DND-41 (cell line): ENCODE measurements at regions not wholly inside any gene's neighbourhood (a gene's known extent, or its start where the extent isn't known, plus 50 kb on each side); places are given as distances from the start of the nearest gene placed in this dataset.

ENCODE experiments used
- ATAC-seq: fragments of 200-7000 bp; cut with Tn5 transposase; 3 replicates; pipeline ENCODE4 v1.9.1; 2021; ENCODE audit warnings: low read depth; ENCODE audit not compliant: insufficient read depth
- DNase-seq: peaks from one replicate; pipeline ENCODE4 v3.0.0-alpha.2; 2020
- H2AFZ ChIP-seq: 2 replicates; pipeline ENCODE4 v1.6.0; 2012; ENCODE audit warnings: low read depth, low read length
- H3K27ac ChIP-seq: 2 replicates; pipeline ENCODE4 v1.5.1; 2012; ENCODE audit warnings: low read length, inconsistent platforms
- H3K27me3 ChIP-seq: fragments of 200-600 bp; sonication (generic); 2 replicates; pipeline ENCODE4 v1.6.0; 2012; ENCODE audit warnings: low read length, mild to moderate bottlenecking, inconsistent platforms; ENCODE audit not compliant: insufficient read depth, poor library complexity
- H3K36me3 ChIP-seq: 2 replicates; pipeline ENCODE4 v1.5.1; 2012; ENCODE audit warnings: low read length, inconsistent platforms; ENCODE audit not compliant: insufficient read depth
- H3K4me1 ChIP-seq: 2 replicates; pipeline ENCODE4 v1.5.1; 2012; ENCODE audit warnings: mild to moderate bottlenecking, low read length; ENCODE audit not compliant: insufficient read depth
- H3K4me2 ChIP-seq: 2 replicates; pipeline ENCODE4 v1.6.0; 2012; ENCODE audit warnings: mild to moderate bottlenecking, moderate library complexity, low read length, inconsistent platforms; ENCODE audit not compliant: insufficient read depth
- H3K4me3 ChIP-seq, 2 experiments: fragments of 200-600 bp in 1 of 2; shearing (Covaris generic) in 1 of 2; 2 replicates each; pipeline ENCODE4 v1.5.1; 2012 to 2016; ENCODE audit warnings: inconsistent platforms in 2 of 2, low read length in 2 of 2, mild to moderate bottlenecking in 2 of 2, low read depth in 1 of 2, moderate library complexity in 1 of 2
- H3K79me2 ChIP-seq: 2 replicates; pipeline ENCODE4 v1.6.0; 2012; ENCODE audit warnings: low read length, inconsistent platforms; ENCODE audit not compliant: insufficient read depth
- H3K9ac ChIP-seq: 2 replicates; pipeline ENCODE4 v1.6.0; 2012; ENCODE audit warnings: low read depth, mild to moderate bottlenecking, inconsistent platforms, low read length, moderate library complexity
- H3K9me3 ChIP-seq: 2 replicates; pipeline ENCODE4 v1.5.1; 2012; ENCODE audit warnings: low read length, moderate library complexity, mild to moderate bottlenecking, inconsistent platforms; ENCODE audit not compliant: insufficient read depth, severe bottlenecking
- H4K20me1 ChIP-seq: 2 replicates; pipeline ENCODE4 v1.6.0; 2012; ENCODE audit warnings: low read length; ENCODE audit not compliant: insufficient read depth
- CTCF ChIP-seq: IDR thresholded peaks from 2 replicates; pipeline ENCODE4 v1.5.1; 2012; ENCODE audit warnings: borderline replicate concordance, low read length, moderate library complexity, mild to moderate bottlenecking; ENCODE audit not compliant: poor library complexity, severe bottlenecking; ENCODE audit errors: extremely low read depth
- EZH2 ChIP-seq: IDR thresholded peaks from 3 replicates; pipeline ENCODE4 v1.6.1; 2012; ENCODE audit warnings: borderline replicate concordance, low read depth, mild to moderate bottlenecking, moderate library complexity, low read length, inconsistent platforms; ENCODE audit not compliant: severe bottlenecking

- DNase-seq (no peak), ATAC-seq (no peak)
- no peaks in the 10 kb centered on the region for H3K79me2 ChIP-seq
- no peaks in the 10 kb centered on the region for H3K9me3 ChIP-seq
- no peak overlapping the region for H3K4me3 ChIP-seq
- no peaks in the 10 kb centered on the region for H3K27me3 ChIP-seq
- no peak overlapping the region for H3K4me2 ChIP-seq
- no peak overlapping the region for H2AFZ ChIP-seq
- no peaks in the 10 kb centered on the region for H3K4me1 ChIP-seq
- H3K27ac ChIP-seq, result no peak overlapping the region
- H3K36me3 ChIP-seq, result no peaks in the 10 kb centered on the region
- H4K20me1 ChIP-seq, result no peaks in the 10 kb centered on the region
- no peak overlapping the region for H3K9ac ChIP-seq
- TF ChIP-seq CTCF (no peak), EZH2 (no peak)
These were observed 195.1 kb upstream of the LRP1B start for GRCh38 chr2:142325870-142326269.

- Histone ChIP-seq H3K79me2 (no peaks in the 10 kb centered on the region), H3K4me2 (no peak overlapping the region), H2AFZ (no peak overlapping the region), H4K20me1 (no peaks in the 10 kb centered on the region), H3K4me1 (no peaks in the 10 kb centered on the region), H3K27ac (no peak overlapping the region), H3K4me3 (no peak overlapping the region), H3K27me3 (no peaks in the 10 kb centered on the region), H3K9ac (no peak overlapping the region), H3K36me3 (no peaks in the 10 kb centered on the region), H3K9me3 (no peaks in the 10 kb centered on the region)
- no peak for TF ChIP-seq EZH2
- TF ChIP-seq CTCF, result no peak
- no peak for ATAC-seq
- no peak for DNase-seq
These were observed 192.4 kb upstream of the LRP1B start for GRCh38 chr2:142323206-142323605.

- TF ChIP-seq EZH2 (no peak), CTCF (no peak)
- Histone ChIP-seq H4K20me1 (no peaks in the 10 kb centered on the region), H3K4me2 (no peak overlapping the region), H3K36me3 (no peaks in the 10 kb centered on the region), H3K4me3 (no peak overlapping the region), H3K27me3 (no peaks in the 10 kb centered on the region), H2AFZ (no peak overlapping the region), H3K4me1 (no peaks in the 10 kb centered on the region), H3K9ac (no peak overlapping the region), H3K9me3 (no peaks in the 10 kb centered on the region), H3K79me2 (no peaks in the 10 kb centered on the region), H3K27ac (no peak overlapping the region)
- ATAC-seq, result no peak
- DNase-seq, result no peak
These were observed 191.0 kb upstream of the LRP1B start for GRCh38 chr2:142321706-142322280.

- Histone ChIP-seq H3K27me3 (no peaks in the 10 kb centered on the region), H3K27ac (no peak overlapping the region), H3K9ac (no peak overlapping the region), H3K36me3 (no peaks in the 10 kb centered on the region), H4K20me1 (no peaks in the 10 kb centered on the region), H3K4me2 (no peak overlapping the region), H3K4me3 (no peak overlapping the region), H3K79me2 (no peaks in the 10 kb centered on the region), H3K9me3 (no peaks in the 10 kb centered on the region), H2AFZ (no peak overlapping the region), H3K4me1 (no peaks in the 10 kb centered on the region)
- ATAC-seq (no peak), DNase-seq (no peak)
- TF ChIP-seq EZH2 (no peak), CTCF (no peak)
These were observed 189.3 kb upstream of the LRP1B start for GRCh38 chr2:142320067-142320466.
